ENCODE measurements at regions not wholly inside any gene's neighbourhood (a gene's known extent, or its start where the extent isn't known, plus 50 kb on each side); places are given as distances from the start of the nearest gene placed in this dataset.

- DNase-seq (ENCODE audit: extremely low spot score), result peak; percentile 70
- POLR2A ChIA-PET, result no interaction called here
- CTCF ChIA-PET, result interaction anchor here (0.8 to 3.5 kb wide), 29 partner anchors 8 to 1310 kb away, joined by 3 to 24 read pairs (median 4); no protein-coding TSS in a partner anchor
- TF ChIP-seq CTCF (IDR thresholded peaks at IDR 0.05; ENCODE audit: control extremely low read depth, extremely low read depth, low read depth, missing control alignments), result peak; percentile 77
These were observed 300.4 kb upstream of the NFE2L3 start for GRCh38 chr7:25851332-25852210.

GRCh38 chr7:25852211-25852938, 299.6 kb upstream of the NFE2L3 start:
- ChIA-PET CTCF (interaction anchor here (0.8 to 3.5 kb wide), 30 partner anchors 8 to 1309 kb away, joined by 3 to 24 read pairs (median 4); no protein-coding TSS in a partner anchor), POLR2A (no interaction called here)
- DNase-seq (ENCODE audit: extremely low spot score), result no peak
- no peak for TF ChIP-seq CTCF (IDR thresholded peaks at IDR 0.05; ENCODE audit: control extremely low read depth, extremely low read depth, low read depth, missing control alignments)

- ChIA-PET CTCF (interaction anchor here (1.1 to 3.5 kb wide), 7 partner anchors 9 to 594 kb away, joined by 3 to 24 read pairs (median 6); no protein-coding TSS in a partner anchor), POLR2A (no interaction called here)
- TF ChIP-seq CTCF (IDR thresholded peaks at IDR 0.05; ENCODE audit: control extremely low read depth, extremely low read depth, low read depth, missing control alignments), result no peak
- no peak for DNase-seq (ENCODE audit: extremely low spot score)
These were observed 299.1 kb upstream of the NFE2L3 start for GRCh38 chr7:25852939-25853271.

- no peak for TF ChIP-seq CTCF (IDR thresholded peaks at IDR 0.05; ENCODE audit: control extremely low read depth, extremely low read depth, low read depth, missing control alignments)
- no peak for DNase-seq (ENCODE audit: extremely low spot score)
- CTCF ChIA-PET, result interaction anchor here (1.1 to 3.5 kb wide), 7 partner anchors 7 to 287 kb away, joined by 3 to 24 read pairs (median 5); no protein-coding TSS in a partner anchor
- POLR2A ChIA-PET, result no interaction called here
These were observed 298.7 kb upstream of the NFE2L3 start for GRCh38 chr7:25853314-25853713.

- TF ChIP-seq CTCF (IDR thresholded peaks at IDR 0.05; ENCODE audit: control extremely low read depth, extremely low read depth, low read depth, missing control alignments), result no peak
- CTCF ChIA-PET, result interaction anchor here (1.0 to 1.8 kb wide), 9 partner anchors 8 to 133 kb away, joined by 3 to 8 read pairs (median 3); no protein-coding TSS in a partner anchor
- POLR2A ChIA-PET, result no interaction called here
- DNase-seq (ENCODE audit: extremely low spot score), result no peak
These were observed 297.9 kb upstream of the NFE2L3 start for GRCh38 chr7:25854059-25854458.

All from GM10248 (cell line).